Neural progenitor cell (in vitro differentiated cells): ENCODE measurements at regions not wholly inside any gene's neighbourhood (a gene's known extent, or its start where the extent isn't known, plus 50 kb on each side); places are given as distances from the start of the nearest gene placed in this dataset.
A peak's percentile ranks its signal among the peaks of the same experiment; 100 is the strongest.

Experiments used
- DNase-seq: peaks from one replicate; pipeline ENCODE4 v3.0.0-alpha.2; 2016; ENCODE audit warnings: low spot score
- H2AFZ ChIP-seq: fragments of 200-600 bp; sonication (generic); replicated peaks from 2 replicates; pipeline ENCODE4 v1.6.1; 2016; ENCODE audit warnings: antibody characterized with exemption
- H3F3A ChIP-seq: fragments of 200-600 bp; sonication (generic); 2 replicates; pipeline ENCODE4 v1.6.1; 2016; ENCODE audit warnings: antibody characterized with exemption, low read depth
- H3K27ac ChIP-seq: fragments of 200-600 bp; sonication (generic); 2 replicates; pipeline ENCODE4 v1.5.1; 2016; ENCODE audit warnings: mild to moderate bottlenecking
- H3K27me3 ChIP-seq: fragments of 200-600 bp; sonication (generic); 2 replicates; pipeline ENCODE4 v1.6.1; 2016; ENCODE audit warnings: mild to moderate bottlenecking, moderate library complexity
- H3K36me3 ChIP-seq: fragments of 200-600 bp; sonication (generic); 2 replicates; pipeline ENCODE4 v1.5.1; 2016
- H3K4me1 ChIP-seq: fragments of 200-600 bp; sonication (generic); 2 replicates; pipeline ENCODE4 v1.6.1; 2016; ENCODE audit warnings: mixed run types
- H3K4me2 ChIP-seq: fragments of 200-600 bp; sonication (generic); 2 replicates; pipeline ENCODE4 v1.6.1; 2016
- H3K4me3 ChIP-seq: fragments of 200-600 bp; sonication (generic); 2 replicates; pipeline ENCODE4 v1.5.1; 2016
- H3K79me2 ChIP-seq: fragments of 200-600 bp; sonication (generic); 2 replicates; pipeline ENCODE4 v1.6.1; 2016; ENCODE audit warnings: low read depth
- H3K9ac ChIP-seq: fragments of 200-600 bp; sonication (generic); 2 replicates; pipeline ENCODE4 v1.6.1; 2016
- H3K9me3 ChIP-seq: fragments of 200-600 bp; sonication (generic); 2 replicates; pipeline ENCODE4 v1.5.1; 2016; ENCODE audit warnings: low read depth
- H4K20me1 ChIP-seq: fragments of 200-600 bp; sonication (generic); 2 replicates; pipeline ENCODE4 v1.6.1; 2016; ENCODE audit warnings: low read depth
- H3K27ac Mint-ChIP-seq: 3 replicates; pipeline ENCODE4 v1.8.0; 2021; ENCODE audit warnings: mixed read lengths
- H3K27me3 Mint-ChIP-seq: 2 replicates; pipeline ENCODE4 v1.8.0; 2022; ENCODE audit warnings: low read depth, mild to moderate bottlenecking, inconsistent platforms, moderate library complexity, mixed read lengths; ENCODE audit not compliant: insufficient read depth
- H3K36me3 Mint-ChIP-seq: 3 replicates; pipeline ENCODE4 v1.8.0; 2021; ENCODE audit warnings: mixed read lengths
- H3K4me1 Mint-ChIP-seq: 3 replicates; pipeline ENCODE4 v1.8.0; 2021; ENCODE audit warnings: mixed read lengths
- H3K4me3 Mint-ChIP-seq: 3 replicates; pipeline ENCODE4 v1.8.0; 2021; ENCODE audit warnings: mild to moderate bottlenecking, moderate library complexity, mixed read lengths
- H3K9me3 Mint-ChIP-seq: 3 replicates; pipeline ENCODE4 v1.8.0; 2020; ENCODE audit warnings: mixed read lengths
- CTCF ChIP-seq: fragments of 200-600 bp; sonication (generic); IDR thresholded peaks from 2 replicates; pipeline ENCODE4 v1.5.1; 2017; ENCODE audit warnings: antibody characterized with exemption, mild to moderate bottlenecking
- EZH2 ChIP-seq: fragments of 200-600 bp; sonication (generic); IDR thresholded peaks from 2 replicates; pipeline ENCODE4 v1.6.1; 2017; ENCODE audit warnings: antibody characterized with exemption, mild to moderate bottlenecking, moderate library complexity
- EZH2phosphoT487 ChIP-seq: fragments of 200-600 bp; sonication (generic); IDR thresholded peaks from 2 replicates; pipeline ENCODE4 v1.6.1; 2017; ENCODE audit warnings: antibody characterized with exemption

- Histone ChIP-seq H2AFZ (no peak overlapping the region), H4K20me1 (no peaks in the 10 kb centered on the region), H3K4me2 (no peak overlapping the region), H3K9me3 (no peaks in the 10 kb centered on the region), H3K79me2 (no peaks in the 10 kb centered on the region), H3K27ac (no peak overlapping the region), H3K4me1 (no peaks in the 10 kb centered on the region), H3K9ac (no peak overlapping the region), H3K4me3 (no peak overlapping the region), H3K36me3 (no peaks in the 10 kb centered on the region), H3K27me3 (no peaks in the 10 kb centered on the region), H3F3A (no peaks in the 10 kb centered on the region)
- Mint-ChIP-seq H3K36me3 (peaks cover 3% of the 10 kb centered on the region), H3K4me3 (no peak overlapping the region), H3K27ac (no peak overlapping the region), H3K4me1 (no peaks in the 10 kb centered on the region), H3K27me3 (peaks cover 15% of the 10 kb centered on the region), H3K9me3 (peaks cover 31% of the 10 kb centered on the region)
- TF ChIP-seq EZH2 (no peak), CTCF (no peak), EZH2phosphoT487 (no peak)
- DNase-seq, result no peak
Observed at GRCh38 chrX:1084689-1085088, 127.8 kb downstream of the CRLF2 start.

GRCh38 chrX:1076871-1077651, 135.4 kb downstream of the CRLF2 start:
- Histone ChIP-seq H4K20me1 (no peaks in the 10 kb centered on the region), H3K27me3 (no peaks in the 10 kb centered on the region), H3K36me3 (no peaks in the 10 kb centered on the region), H3K27ac (peak overlapping the region; percentile 16), H3K4me2 (peak overlapping the region; percentile 50), H3K9ac (no peak overlapping the region), H3K4me1 (peaks cover 10% of the 10 kb centered on the region), H3F3A (peaks cover 17% of the 10 kb centered on the region), H3K79me2 (no peaks in the 10 kb centered on the region), H3K9me3 (no peaks in the 10 kb centered on the region), H3K4me3 (no peak overlapping the region), H2AFZ (peak overlapping the region; percentile 73)
- Mint-ChIP-seq H3K27ac (peak overlapping the region; percentile 83), H3K4me3 (peak overlapping the region; percentile 42), H3K4me1 (peaks cover 13% of the 10 kb centered on the region), H3K36me3 (no peaks in the 10 kb centered on the region), H3K27me3 (peaks cover 20% of the 10 kb centered on the region), H3K9me3 (peaks cover 5% of the 10 kb centered on the region)
- TF ChIP-seq EZH2phosphoT487 (no peak), CTCF (no peak), EZH2 (no peak)
- DNase-seq, result peak; percentile 29

- H3K9ac ChIP-seq, result no peak overlapping the region
- H2AFZ ChIP-seq, result no peak overlapping the region
- no peak overlapping the region for H3K27ac ChIP-seq
- no peaks in the 10 kb centered on the region for H3K36me3 Mint-ChIP-seq
- peaks cover 10% of the 10 kb centered on the region for H3K4me1 ChIP-seq
- no peak overlapping the region for H3K4me2 ChIP-seq
- H3K9me3 Mint-ChIP-seq, result peaks cover 5% of the 10 kb centered on the region
- peak overlapping the region; percentile 40 for H3K27ac Mint-ChIP-seq
- TF ChIP-seq CTCF (no peak), EZH2phosphoT487 (no peak), EZH2 (no peak)
- no peaks in the 10 kb centered on the region for H3K36me3 ChIP-seq
- no peak for DNase-seq
- H3F3A ChIP-seq, result peaks cover 17% of the 10 kb centered on the region
- H3K4me3 ChIP-seq, result no peak overlapping the region
- H3K27me3 Mint-ChIP-seq, result peaks cover 26% of the 10 kb centered on the region
- no peaks in the 10 kb centered on the region for H3K9me3 ChIP-seq
- H3K4me1 Mint-ChIP-seq, result peaks cover 13% of the 10 kb centered on the region
- H3K4me3 Mint-ChIP-seq, result no peak overlapping the region
- no peaks in the 10 kb centered on the region for H3K79me2 ChIP-seq
- no peaks in the 10 kb centered on the region for H4K20me1 ChIP-seq
- no peaks in the 10 kb centered on the region for H3K27me3 ChIP-seq
Observed at GRCh38 chrX:1075741-1076140, 136.7 kb downstream of the CRLF2 start.
